CD4-positive, alpha-beta T cell (primary cell): ENCODE measurements at regions not wholly inside any gene's neighbourhood (a gene's known extent, or its start where the extent isn't known, plus 50 kb on each side); places are given as distances from the start of the nearest gene placed in this dataset.

Experiments used
- ATAC-seq: fragments of 200-7000 bp; cut with Tn5 transposase; one replicate; pipeline ENCODE4 v1.10.0; 2022; ENCODE audit warnings: mild to moderate bottlenecking; ENCODE audit not compliant: poor library complexity
- CTCF ChIA-PET: fragments of 350-600 bp; sonication (Branson Sonifier 250); formaldehyde crosslinking; loops from one replicate; lab custom pipeline; 2021; ENCODE audit warnings: antibody characterized with exemption, inconsistent platforms; lab: Charles Lee
- POLR2A ChIA-PET: fragments of 350-600 bp; sonication (Branson Sonifier 250); formaldehyde crosslinking; loops from one replicate; lab custom pipeline; 2021; ENCODE audit warnings: antibody characterized with exemption, inconsistent platforms; lab: Charles Lee
- DNase-seq, 14 experiments: peaks; one replicate each; pipeline ENCODE4 v3.0.0-alpha.2; 2013 to 2020; ENCODE audit warnings: mixed read lengths in 2 of 14
- H3K27ac ChIP-seq, 2 donors: one replicate each; pipeline versions ENCODE4 v1.5.1 to v1.7.0; 2013; ENCODE audit warnings: low read length in 2 of 2, low read depth in 1 of 2, mild to moderate bottlenecking in 1 of 2
- H3K27me3 ChIP-seq, 2 experiments: 1 replicate in 1 of 2; 2 replicates in 1 of 2; pipeline versions ENCODE4 v1.6.1 to v1.7.0; 2013; ENCODE audit warnings: low read length in 2 of 2, control low read depth in 1 of 2, mild to moderate bottlenecking in 1 of 2, moderate library complexity in 1 of 2; ENCODE audit not compliant: insufficient read depth in 2 of 2, control insufficient read depth in 1 of 2
- H3K36me3 ChIP-seq: one replicate; pipeline ENCODE4 v1.6.1; 2013; ENCODE audit warnings: low read length, control low read depth; ENCODE audit not compliant: insufficient read depth
- H3K4me1 ChIP-seq: one replicate; pipeline ENCODE4 v1.6.1; 2013; ENCODE audit warnings: low read length, control low read depth; ENCODE audit not compliant: insufficient read depth
- H3K4me3 ChIP-seq: one replicate; pipeline ENCODE4 v1.5.1; 2013; ENCODE audit warnings: mild to moderate bottlenecking, low read length, moderate library complexity
- H3K9me3 ChIP-seq, 2 experiments: 1 replicate in 1 of 2; 2 replicates in 1 of 2; pipeline versions ENCODE4 v1.6.1 to v1.7.0; 2013; ENCODE audit warnings: low read length in 2 of 2, mild to moderate bottlenecking in 2 of 2, control low read depth in 1 of 2, moderate library complexity in 1 of 2; ENCODE audit not compliant: control insufficient read depth in 1 of 2, insufficient read depth in 1 of 2
- H3K27ac Mint-ChIP-seq: one replicate; pipeline ENCODE4 v1.8.0; 2020; ENCODE audit warnings: mixed read lengths
- H3K27me3 Mint-ChIP-seq: one replicate; pipeline ENCODE4 v1.8.0; 2021; ENCODE audit warnings: mixed read lengths
- H3K36me3 Mint-ChIP-seq: one replicate; pipeline ENCODE4 v1.8.0; 2021; ENCODE audit warnings: low read depth, mixed read lengths
- H3K4me1 Mint-ChIP-seq: one replicate; pipeline ENCODE4 v1.8.0; 2021; ENCODE audit warnings: low read depth, mixed read lengths
- H3K4me3 Mint-ChIP-seq: one replicate; pipeline ENCODE4 v1.8.0; 2020; ENCODE audit warnings: mild to moderate bottlenecking, mixed read lengths
- H3K9me3 Mint-ChIP-seq: one replicate; pipeline ENCODE4 v1.8.0; 2020; ENCODE audit warnings: mixed read lengths
- intact Hi-C, 2 experiments: fragments of 100-400 bp; cut with DNase I in 1 of 2; cut with micrococcal nuclease in 1 of 2; formaldehyde crosslinking; loops; one replicate each; pipeline versions ENCODE4 v1.15.1 to v1.9.0; 2023 to 2025; cut with DNase I, micrococcal nuclease
- TF ChIP-seq, protein P1 (sequence below): fragments of 200-600 bp; IDR thresholded peaks from one replicate; pipeline ENCODE4 v1.8.0; 2022; ENCODE audit warnings: antibody characterized with exemption, mild to moderate bottlenecking

- H3K27me3 ChIP-seq = no peaks in the 10 kb centered on the region
- Mint-ChIP-seq H3K4me3 (no peak overlapping the region), H3K9me3 (no peaks in the 10 kb centered on the region), H3K27me3 (no peaks in the 10 kb centered on the region), H3K27ac (no peak overlapping the region), H3K36me3 (no peaks in the 10 kb centered on the region), H3K4me1 (peaks cover 5% of the 10 kb centered on the region)
- no peaks in the 10 kb centered on the region for H3K36me3 ChIP-seq
- no peak overlapping the region for H3K4me3 ChIP-seq
- no peak overlapping the region for H3K27ac ChIP-seq
- no peaks in the 10 kb centered on the region for H3K9me3 ChIP-seq
- intact Hi-C loops = no loop called here
- DNase-seq (no peak), ATAC-seq (no peak)
- TF ChIP-seq, protein P1, sequence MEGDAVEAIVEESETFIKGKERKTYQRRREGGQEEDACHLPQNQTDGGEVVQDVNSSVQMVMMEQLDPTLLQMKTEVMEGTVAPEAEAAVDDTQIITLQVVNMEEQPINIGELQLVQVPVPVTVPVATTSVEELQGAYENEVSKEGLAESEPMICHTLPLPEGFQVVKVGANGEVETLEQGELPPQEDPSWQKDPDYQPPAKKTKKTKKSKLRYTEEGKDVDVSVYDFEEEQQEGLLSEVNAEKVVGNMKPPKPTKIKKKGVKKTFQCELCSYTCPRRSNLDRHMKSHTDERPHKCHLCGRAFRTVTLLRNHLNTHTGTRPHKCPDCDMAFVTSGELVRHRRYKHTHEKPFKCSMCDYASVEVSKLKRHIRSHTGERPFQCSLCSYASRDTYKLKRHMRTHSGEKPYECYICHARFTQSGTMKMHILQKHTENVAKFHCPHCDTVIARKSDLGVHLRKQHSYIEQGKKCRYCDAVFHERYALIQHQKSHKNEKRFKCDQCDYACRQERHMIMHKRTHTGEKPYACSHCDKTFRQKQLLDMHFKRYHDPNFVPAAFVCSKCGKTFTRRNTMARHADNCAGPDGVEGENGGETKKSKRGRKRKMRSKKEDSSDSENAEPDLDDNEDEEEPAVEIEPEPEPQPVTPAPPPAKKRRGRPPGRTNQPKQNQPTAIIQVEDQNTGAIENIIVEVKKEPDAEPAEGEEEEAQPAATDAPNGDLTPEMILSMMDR = no peak
- no peaks in the 10 kb centered on the region for H3K4me1 ChIP-seq
- ChIA-PET POLR2A (interaction anchor here (1.3 kb wide), 1 partner anchor 9 kb away, joined by 4 read pairs; no protein-coding TSS in a partner anchor), CTCF (interaction anchor here (0.6 kb wide), 1 partner anchor 58 kb away, joined by 3 read pairs; no protein-coding TSS in a partner anchor)
These were observed 88.5 kb upstream of the GLS start for GRCh38 chr2:190791976-190792575.

DNA sequence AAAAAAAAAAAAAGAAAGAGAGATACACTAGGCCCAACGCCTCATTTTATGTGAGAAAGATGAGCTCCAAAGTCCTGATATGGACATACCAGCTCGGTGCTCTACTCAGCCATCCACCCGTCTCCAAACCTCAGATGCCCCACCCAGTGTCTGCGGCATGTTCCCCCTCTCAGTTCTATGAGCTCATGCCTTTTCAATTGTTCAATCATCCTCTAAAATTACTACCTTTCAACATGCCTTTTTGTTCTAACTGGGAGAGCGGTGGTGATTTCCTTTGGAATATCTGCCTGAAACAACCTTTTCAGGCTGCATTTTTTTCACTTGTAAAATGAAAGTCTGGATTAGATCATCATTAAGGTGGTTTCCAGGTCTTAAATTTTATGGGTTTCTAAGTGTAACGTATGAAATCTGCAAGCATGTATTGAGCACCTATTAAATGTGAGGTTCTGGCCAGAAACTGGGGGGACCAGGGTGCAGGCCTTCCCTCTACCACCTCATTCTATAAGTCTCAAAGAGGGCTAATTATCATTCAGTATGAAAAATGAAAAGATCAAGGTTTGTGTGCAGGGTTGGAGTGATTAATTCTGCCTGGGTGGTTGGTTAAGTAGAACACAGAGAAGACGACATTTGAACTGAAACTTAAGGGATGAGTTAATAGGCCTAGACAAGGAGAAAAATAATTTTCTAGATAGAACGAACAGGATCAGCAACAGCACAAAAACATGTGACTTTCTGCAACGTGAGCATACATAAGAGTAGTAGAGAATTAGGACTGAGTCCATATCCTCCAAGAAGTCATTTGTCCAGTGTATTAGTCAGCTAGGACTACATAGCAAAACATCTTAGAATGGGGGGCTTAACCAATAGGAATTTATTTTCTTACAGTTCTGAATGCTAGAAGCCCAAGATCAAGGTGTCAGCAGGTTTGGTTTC lies 87.4 kb upstream of the GLS start:
- Histone ChIP-seq H3K4me1 (no peaks in the 10 kb centered on the region), H3K4me3 (no peak overlapping the region), H3K27ac (no peak overlapping the region), H3K27me3 (no peaks in the 10 kb centered on the region), H3K9me3 (no peaks in the 10 kb centered on the region), H3K36me3 (no peaks in the 10 kb centered on the region)
- H3K27me3 Mint-ChIP-seq = no peaks in the 10 kb centered on the region
- ChIA-PET CTCF (interaction anchor here (0.6 to 0.7 kb wide), 2 partner anchors 60 to 553 kb away, joined by 3 read pairs; no protein-coding TSS in a partner anchor), POLR2A (interaction anchor here (1.3 kb wide), 1 partner anchor 8 kb away, joined by 4 read pairs; no protein-coding TSS in a partner anchor)
- H3K4me1 Mint-ChIP-seq = peaks cover 5% of the 10 kb centered on the region
- no peak for ATAC-seq
- TF ChIP-seq, protein P1 = no peak
- intact Hi-C loops = no loop called here
- no peak overlapping the region for H3K4me3 Mint-ChIP-seq
- no peak overlapping the region for H3K27ac Mint-ChIP-seq
- peak in 1 of 14 experiments; percentile 8 for DNase-seq
- no peaks in the 10 kb centered on the region for H3K9me3 Mint-ChIP-seq
- no peaks in the 10 kb centered on the region for H3K36me3 Mint-ChIP-seq

- H3K4me3 ChIP-seq = no peak overlapping the region
- TF ChIP-seq, protein P1 = no peak
- intact Hi-C loops = no loop called here
- no peaks in the 10 kb centered on the region for H3K9me3 ChIP-seq
- no peak for DNase-seq
- no peaks in the 10 kb centered on the region for H3K36me3 ChIP-seq
- no peak overlapping the region for H3K4me3 Mint-ChIP-seq
- ATAC-seq = no peak
- POLR2A ChIA-PET = no interaction called here
- no peaks in the 10 kb centered on the region for H3K4me1 ChIP-seq
- H3K27ac ChIP-seq = no peak overlapping the region
- no peaks in the 10 kb centered on the region for H3K27me3 ChIP-seq
- CTCF ChIA-PET = no interaction called here
- H3K9me3 Mint-ChIP-seq = no peaks in the 10 kb centered on the region
- H3K27ac Mint-ChIP-seq = no peak overlapping the region
- no peaks in the 10 kb centered on the region for H3K36me3 Mint-ChIP-seq
- no peaks in the 10 kb centered on the region for H3K27me3 Mint-ChIP-seq
- peaks cover 5% of the 10 kb centered on the region for H3K4me1 Mint-ChIP-seq
These were observed 86.2 kb upstream of the GLS start for GRCh38 chr2:190794377-190794776.
